BJ (cell line): ENCODE measurements at regions not wholly inside any gene's neighbourhood (a gene's known extent, or its start where the extent isn't known, plus 50 kb on each side); places are given as distances from the start of the nearest gene placed in this dataset.

Experiments used
- CTCF ChIA-PET: fragments of 350-600 bp; formaldehyde crosslinking; extraction: SDS; loops from one replicate; lab custom pipeline; 2021; ENCODE audit warnings: antibody characterized with exemption, inconsistent platforms; lab: Yijun Ruan, JAX
- POLR2A ChIA-PET: fragments of 300-600 bp; sonication (Branson Sonifier 250); formaldehyde crosslinking; extraction: SDS; loops from one replicate; lab custom pipeline; 2021; ENCODE audit warnings: antibody characterized with exemption; lab: Charles Lee
- DNase-seq: peaks from one replicate; pipeline ENCODE4 v3.0.0-alpha.2; 2011; ENCODE audit warnings: low read depth
- H3K27me3 ChIP-seq: 2 replicates; pipeline ENCODE4 v1.6.0; 2011; ENCODE audit warnings: low read length; ENCODE audit not compliant: control insufficient read depth, insufficient read depth
- H3K36me3 ChIP-seq: 2 replicates; pipeline ENCODE4 v1.5.1; 2011; ENCODE audit warnings: low read length; ENCODE audit not compliant: control insufficient read depth, insufficient read depth
- H3K4me3 ChIP-seq: 2 replicates; pipeline ENCODE4 v1.5.1; 2011; ENCODE audit warnings: low read depth, mild to moderate bottlenecking, control low read depth, low read length
- CTCF ChIP-seq: IDR thresholded peaks from 2 replicates; pipeline ENCODE4 v1.5.1; 2011; ENCODE audit warnings: low read depth, mild to moderate bottlenecking, control low read depth, inconsistent platforms, low read length, moderate library complexity; ENCODE audit not compliant: insufficient read depth

- DNase-seq: no peak
- Histone ChIP-seq H3K36me3 (no peaks in the 10 kb centered on the region), H3K27me3 (no peaks in the 10 kb centered on the region), H3K4me3 (no peak overlapping the region)
- POLR2A ChIA-PET: no interaction called here
- TF ChIP-seq CTCF: no peak
- CTCF ChIA-PET: no interaction called here
Observed at GRCh38 chr21:32198384-32198783, 80.5 kb downstream of the MIS18A start.

DNA sequence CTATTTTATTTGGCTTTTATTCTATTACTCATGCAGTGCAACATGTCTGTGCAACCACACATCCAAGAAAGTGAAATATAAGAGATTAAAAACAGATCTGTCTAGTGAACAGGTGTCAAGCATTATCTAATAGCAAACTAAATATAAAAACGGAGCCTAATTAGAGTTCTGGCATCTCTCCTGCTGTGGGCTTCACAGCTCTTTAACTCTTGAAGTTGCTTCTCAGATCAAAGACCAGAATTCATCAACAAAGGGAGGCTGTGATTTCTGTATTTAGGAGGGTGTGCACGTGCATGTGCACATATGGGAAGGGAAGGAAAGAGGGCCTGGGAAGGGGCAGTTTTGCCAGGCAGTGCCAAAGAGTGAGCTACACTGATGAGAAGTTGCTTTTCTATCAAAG, 81.0 kb downstream of the MIS18A start:
- Histone ChIP-seq H3K36me3 (no peaks in the 10 kb centered on the region), H3K4me3 (no peak overlapping the region), H3K27me3 (no peaks in the 10 kb centered on the region)
- CTCF ChIA-PET: no interaction called here
- POLR2A ChIA-PET: no interaction called here
- TF ChIP-seq CTCF: no peak
- no peak for DNase-seq

- no peaks in the 10 kb centered on the region for H3K36me3 ChIP-seq
- no peak overlapping the region for H3K4me3 ChIP-seq
- ChIA-PET CTCF (interaction anchor here (0.6 to 1.4 kb wide), 2 partner anchors 10 to 31 kb away, joined by 3 to 7 read pairs; no protein-coding TSS in a partner anchor), POLR2A (no interaction called here)
- TF ChIP-seq CTCF: no peak
- H3K27me3 ChIP-seq: no peaks in the 10 kb centered on the region
- no peak for DNase-seq
Observed at GRCh38 chr21:32196001-32196400, 82.8 kb downstream of the MIS18A start.

- no peak overlapping the region for H3K4me3 ChIP-seq
- TF ChIP-seq CTCF: no peak
- ChIA-PET CTCF (no interaction called here), POLR2A (no interaction called here)
- no peak for DNase-seq
- H3K36me3 ChIP-seq: no peaks in the 10 kb centered on the region
- no peaks in the 10 kb centered on the region for H3K27me3 ChIP-seq
Observed at GRCh38 chr21:32193098-32193465, 85.8 kb downstream of the MIS18A start.

DNA sequence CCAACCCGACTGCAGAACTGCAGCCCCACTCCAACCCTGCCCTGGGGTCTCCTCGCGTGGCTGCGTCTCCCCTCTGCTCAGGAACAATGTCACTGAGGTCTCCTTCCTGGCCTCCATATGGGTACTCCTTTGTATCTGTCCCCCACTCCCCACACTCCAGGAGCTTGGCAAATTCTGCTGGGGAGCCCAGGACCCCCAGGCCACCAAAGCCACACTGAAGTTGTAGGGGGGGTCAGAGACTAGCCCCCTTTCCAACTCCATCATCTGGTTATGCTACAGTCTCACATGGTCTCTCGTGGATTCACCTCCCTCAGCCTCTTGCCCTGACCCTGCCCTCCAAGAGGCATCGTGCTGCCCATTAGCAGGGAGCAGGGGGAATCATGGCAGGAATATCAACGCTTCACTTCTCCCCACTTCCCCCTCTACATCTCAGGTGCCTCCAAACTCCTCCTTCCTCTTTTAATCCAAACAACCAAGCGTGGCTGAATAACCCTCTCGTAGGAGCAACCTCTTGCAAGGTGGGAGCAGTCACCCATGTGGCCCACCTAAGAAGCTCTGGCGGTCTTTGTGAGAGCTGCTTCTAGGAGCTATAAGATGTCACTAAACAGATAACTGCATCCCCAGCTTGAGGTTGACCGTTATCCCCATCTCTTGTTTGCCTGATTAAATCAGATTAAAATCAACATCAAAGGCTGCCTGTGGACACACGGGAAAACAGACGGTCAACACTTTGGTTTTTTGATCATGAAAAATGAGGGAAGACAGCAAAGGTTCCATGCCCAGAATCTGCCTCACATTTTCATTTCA, 86.4 kb downstream of the MIS18A start:
- POLR2A ChIA-PET: no interaction called here

More for the DNA sequence above, 86.4 kb downstream of the MIS18A start:
- DNase-seq: no peak
- CTCF ChIA-PET: no interaction called here
- Histone ChIP-seq H3K4me3 (no peak overlapping the region), H3K27me3 (no peaks in the 10 kb centered on the region), H3K36me3 (no peaks in the 10 kb centered on the region)
- TF ChIP-seq CTCF: no peak
